HEK293T (cell line): ENCODE measurements at regions not wholly inside any gene's neighbourhood (a gene's known extent, or its start where the extent isn't known, plus 50 kb on each side); places are given as distances from the start of the nearest gene placed in this dataset.

Source experiments
- ARNT ChIP-seq: fragments of 450-650 bp; IDR thresholded peaks from 2 replicates; pipeline ENCODE4 v1.6.1; 2017; ENCODE audit warnings: mild to moderate bottlenecking
- BHLHE40 ChIP-seq: fragments of 450-650 bp; IDR thresholded peaks from 2 replicates; pipeline ENCODE4 v1.6.1; 2016; ENCODE audit warnings: mild to moderate bottlenecking, moderate library complexity, borderline replicate concordance
- CTBP1 ChIP-seq: fragments of 450-650 bp; IDR thresholded peaks from 2 replicates; pipeline ENCODE4 v1.6.1; 2016; ENCODE audit warnings: borderline replicate concordance
- FOXM1 ChIP-seq: fragments of 450-650 bp; IDR thresholded peaks from 2 replicates; pipeline ENCODE4 v1.6.1; 2017; ENCODE audit warnings: mild to moderate bottlenecking, borderline replicate concordance
- LEF1 ChIP-seq: fragments of 450-650 bp; IDR thresholded peaks from 2 replicates; pipeline ENCODE4 v1.6.1; 2017; ENCODE audit warnings: mild to moderate bottlenecking, borderline replicate concordance
- SP1 ChIP-seq: fragments of 450-650 bp; IDR thresholded peaks from 2 replicates; pipeline ENCODE4 v1.6.1; 2017
- SUZ12 ChIP-seq: fragments of 450-650 bp; IDR thresholded peaks from 2 replicates; pipeline ENCODE4 v1.6.1; 2016; ENCODE audit warnings: mild to moderate bottlenecking

- no peak for TF ChIP-seq FOXM1
- TF ChIP-seq CTBP1: no peak
- TF ChIP-seq BHLHE40: no peak
- TF ChIP-seq SUZ12: no peak
- TF ChIP-seq SP1: no peak
- no peak for TF ChIP-seq ARNT
- no peak for TF ChIP-seq LEF1
Measured at GRCh38 chr16:49089533-49089932, 192.1 kb downstream of the CBLN1 start.
